OCI-LY3 (cell line): ENCODE measurements at regions not wholly inside any gene's neighbourhood (a gene's known extent, or its start where the extent isn't known, plus 50 kb on each side); places are given as distances from the start of the nearest gene placed in this dataset.
"Not testable (repeated sequence)": the region's sequence is repeated elsewhere in the genome, so short reads cannot be mapped to it uniquely, and the experiment has no call there.

Experiments
- H2AFZ ChIP-seq: fragments of 200-600, 300-600 bp; shearing (Covaris generic); 2 replicates; pipeline ENCODE4 v1.6.0; 2014; ENCODE audit warnings: antibody characterized with exemption, low read depth, low read length
- H3K27ac ChIP-seq: fragments of 200-600, 300-600 bp; sonication (generic); 2 replicates; pipeline ENCODE4 v1.5.1; 2014; ENCODE audit warnings: mild to moderate bottlenecking, low read length, moderate library complexity, mixed read lengths
- H3K27me3 ChIP-seq: fragments of 200-600, 300-600 bp; sonication (generic); 2 replicates; pipeline ENCODE4 v1.6.1; 2014; ENCODE audit warnings: low read depth, low read length, mixed read lengths
- H3K36me3 ChIP-seq: fragments of 200-600, 300-600 bp; sonication (generic); replicated peaks from 2 replicates; pipeline ENCODE3; 2014; ENCODE audit warnings: low read depth, low read length, mixed read lengths
- H3K4me1 ChIP-seq: fragments of 300-600, 200-600 bp; sonication (generic); 2 replicates; pipeline ENCODE4 v1.6.1; 2014; ENCODE audit warnings: low read length, mixed read lengths
- H3K4me2 ChIP-seq: fragments of 200-600, 300-600 bp; sonication (generic); 2 replicates; pipeline ENCODE4 v1.6.1; 2014; ENCODE audit warnings: low read length, mixed read lengths
- H3K4me3 ChIP-seq: fragments of 300-600, 200-600 bp; sonication (generic); 2 replicates; pipeline ENCODE4 v1.5.1; 2014; ENCODE audit warnings: antibody characterized with exemption, mild to moderate bottlenecking, low read length, moderate library complexity
- H3K79me2 ChIP-seq: fragments of 300-600, 200-600 bp; shearing (Covaris generic); 2 replicates; pipeline ENCODE4 v1.6.1; 2014; ENCODE audit warnings: mild to moderate bottlenecking, low read length, mixed read lengths
- H3K9ac ChIP-seq: fragments of 300-600, 200-600 bp; shearing (Covaris generic); 2 replicates; pipeline ENCODE4 v1.6.0; 2014; ENCODE audit warnings: mild to moderate bottlenecking, low read length, moderate library complexity
- H3K9me3 ChIP-seq: fragments of 200-600, 300-600 bp; shearing (Covaris generic); 2 replicates; pipeline ENCODE4 v1.6.1; 2014; ENCODE audit warnings: low read length, mixed read lengths; ENCODE audit not compliant: insufficient read depth
- H4K20me1 ChIP-seq: fragments of 200-600, 300-600 bp; sonication (generic); 2 replicates; pipeline ENCODE4 v1.6.1; 2016; ENCODE audit warnings: low read length, mixed read lengths; ENCODE audit not compliant: insufficient read depth
- EZH2phosphoT487 ChIP-seq: fragments of 200-600 bp; shearing (Covaris generic); IDR thresholded peaks from 2 replicates; pipeline ENCODE4 v1.6.1; 2018; ENCODE audit warnings: antibody characterized with exemption, mixed run types, low read depth
- TF ChIP-seq, protein P1 (sequence below): fragments of 200-600, 300-600 bp; sonication (generic); IDR thresholded peaks from 2 replicates; pipeline ENCODE4 v1.5.1; 2014; ENCODE audit warnings: antibody characterized with exemption, low read length, low read depth

DNA sequence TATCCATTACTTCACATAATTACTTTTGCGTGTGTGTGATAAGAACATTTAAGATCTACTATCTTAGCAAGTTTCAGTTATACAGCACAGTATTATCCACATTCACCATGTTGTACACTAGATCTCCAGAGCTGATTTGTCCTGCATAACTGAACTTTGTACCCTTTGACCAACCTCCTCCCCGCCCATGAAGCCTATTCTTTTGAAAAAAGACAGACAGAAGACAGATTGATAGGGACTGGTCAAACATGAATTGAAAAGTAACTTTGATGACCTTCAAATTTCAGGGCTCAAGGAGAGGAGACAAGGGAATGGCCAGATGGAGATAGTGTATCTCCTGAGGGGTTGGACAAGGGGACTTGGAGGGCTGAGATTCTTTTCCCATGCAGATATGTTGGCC, 96.3 kb downstream of the CMC2 start:
- Histone ChIP-seq H3K9ac (no peak overlapping the region), H3K27me3 (peaks cover 21% of the 10 kb centered on the region), H3K4me1 (no peaks in the 10 kb centered on the region), H3K36me3 (no peaks in the 10 kb centered on the region), H2AFZ (no peak overlapping the region), H4K20me1 (no peaks in the 10 kb centered on the region), H3K27ac (no peak overlapping the region), H3K79me2 (no peaks in the 10 kb centered on the region), H3K9me3 (peaks cover 9% of the 10 kb centered on the region; the same call in 1 of the 2 replicates), H3K4me3 (no peak overlapping the region), H3K4me2 (no peak overlapping the region)
- no peak for TF ChIP-seq EZH2phosphoT487
- TF ChIP-seq, protein P1, sequence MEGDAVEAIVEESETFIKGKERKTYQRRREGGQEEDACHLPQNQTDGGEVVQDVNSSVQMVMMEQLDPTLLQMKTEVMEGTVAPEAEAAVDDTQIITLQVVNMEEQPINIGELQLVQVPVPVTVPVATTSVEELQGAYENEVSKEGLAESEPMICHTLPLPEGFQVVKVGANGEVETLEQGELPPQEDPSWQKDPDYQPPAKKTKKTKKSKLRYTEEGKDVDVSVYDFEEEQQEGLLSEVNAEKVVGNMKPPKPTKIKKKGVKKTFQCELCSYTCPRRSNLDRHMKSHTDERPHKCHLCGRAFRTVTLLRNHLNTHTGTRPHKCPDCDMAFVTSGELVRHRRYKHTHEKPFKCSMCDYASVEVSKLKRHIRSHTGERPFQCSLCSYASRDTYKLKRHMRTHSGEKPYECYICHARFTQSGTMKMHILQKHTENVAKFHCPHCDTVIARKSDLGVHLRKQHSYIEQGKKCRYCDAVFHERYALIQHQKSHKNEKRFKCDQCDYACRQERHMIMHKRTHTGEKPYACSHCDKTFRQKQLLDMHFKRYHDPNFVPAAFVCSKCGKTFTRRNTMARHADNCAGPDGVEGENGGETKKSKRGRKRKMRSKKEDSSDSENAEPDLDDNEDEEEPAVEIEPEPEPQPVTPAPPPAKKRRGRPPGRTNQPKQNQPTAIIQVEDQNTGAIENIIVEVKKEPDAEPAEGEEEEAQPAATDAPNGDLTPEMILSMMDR, result no peak

DNA sequence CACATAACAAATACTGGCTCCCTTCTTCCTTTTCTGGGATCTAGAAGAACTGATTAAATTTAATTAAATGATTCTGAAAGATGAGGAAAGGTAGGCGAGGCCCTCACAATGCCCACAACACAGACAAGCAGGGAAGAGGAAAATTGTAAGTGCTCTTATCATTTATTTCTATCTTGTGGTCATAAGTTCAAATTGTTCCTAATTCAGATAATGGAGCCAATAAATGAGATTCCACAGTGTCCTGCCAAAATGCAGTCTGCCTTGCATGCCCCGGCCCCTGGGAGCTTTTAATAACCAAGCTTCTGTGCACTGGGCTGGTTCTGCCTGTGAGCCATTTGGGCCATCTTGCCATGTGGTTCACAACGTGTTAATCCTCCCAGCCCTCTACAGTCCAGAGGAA, 97.0 kb downstream of the CMC2 start:
- Histone ChIP-seq H3K4me2 (no peak overlapping the region), H3K4me3 (no peak overlapping the region), H3K79me2 (no peaks in the 10 kb centered on the region), H3K27ac (no peak overlapping the region), H3K9ac (no peak overlapping the region), H3K27me3 (peaks cover 21% of the 10 kb centered on the region), H3K36me3 (no peaks in the 10 kb centered on the region), H2AFZ (no peak overlapping the region), H3K9me3 (peaks cover 9% of the 10 kb centered on the region; the same call in 1 of the 2 replicates), H4K20me1 (no peaks in the 10 kb centered on the region), H3K4me1 (no peaks in the 10 kb centered on the region)
- no peak for TF ChIP-seq EZH2phosphoT487
- TF ChIP-seq, protein P1, result no peak

DNA sequence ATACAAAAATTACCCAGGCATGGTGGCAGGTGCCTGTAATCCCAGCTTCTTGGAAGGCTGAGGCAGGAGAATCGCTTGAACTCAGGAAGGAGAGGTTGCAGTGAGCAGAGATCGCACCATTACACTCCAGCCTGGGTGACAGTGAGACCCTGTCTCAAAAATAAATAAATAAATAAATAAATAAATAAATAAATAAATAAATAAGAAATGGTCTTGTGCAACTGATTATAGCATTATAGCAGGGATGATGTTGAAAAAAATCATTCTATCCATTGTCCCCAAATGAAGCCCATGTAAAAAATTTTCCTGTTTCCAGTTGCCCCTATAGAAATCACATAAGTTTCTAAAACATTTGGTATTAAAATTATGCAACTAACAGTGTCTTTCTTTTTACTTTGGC, 100.5 kb downstream of the CMC2 start:
- H4K20me1 ChIP-seq, H2AFZ ChIP-seq, H3K9ac ChIP-seq, H3K4me1 ChIP-seq, H3K4me2 ChIP-seq, H3K27me3 ChIP-seq, H3K4me3 ChIP-seq, H3K27ac ChIP-seq, H3K36me3 ChIP-seq, H3K9me3 ChIP-seq, H3K79me2 ChIP-seq: not testable (repeated sequence)

DNA sequence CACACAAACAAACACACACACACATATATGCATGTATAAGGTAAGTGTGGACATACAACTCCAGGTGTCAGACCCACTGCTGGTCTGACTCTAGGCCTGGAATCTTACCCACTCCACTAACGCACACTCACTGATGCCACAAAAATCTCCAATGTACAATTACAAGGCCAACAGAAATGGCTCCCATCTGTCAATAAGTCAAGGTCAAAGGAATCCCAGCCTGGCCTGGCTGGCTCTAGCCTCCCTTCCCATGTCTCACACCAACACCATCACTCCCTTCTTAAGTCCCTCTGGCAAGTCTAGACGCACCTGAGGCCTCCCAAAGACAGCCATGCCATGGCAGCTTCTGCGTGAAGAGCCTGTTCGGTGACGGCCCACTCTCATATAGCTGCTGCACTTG, 99.2 kb upstream of the CDYL2 start:
- Histone ChIP-seq H3K9me3 (no peaks in the 10 kb centered on the region), H3K4me2 (no peak overlapping the region), H3K9ac (no peak overlapping the region), H2AFZ (no peak overlapping the region), H3K4me3 (no peak overlapping the region), H3K27me3 (no peaks in the 10 kb centered on the region), H3K27ac (no peak overlapping the region), H3K36me3 (no peaks in the 10 kb centered on the region), H4K20me1 (no peaks in the 10 kb centered on the region), H3K79me2 (no peaks in the 10 kb centered on the region), H3K4me1 (no peaks in the 10 kb centered on the region)
- TF ChIP-seq, protein P1, result no peak
- TF ChIP-seq EZH2phosphoT487, result no peak
